ENCODE measurements at regions not wholly inside any gene's neighbourhood (a gene's known extent, or its start where the extent isn't known, plus 50 kb on each side); places are given as distances from the start of the nearest gene placed in this dataset.

DNA sequence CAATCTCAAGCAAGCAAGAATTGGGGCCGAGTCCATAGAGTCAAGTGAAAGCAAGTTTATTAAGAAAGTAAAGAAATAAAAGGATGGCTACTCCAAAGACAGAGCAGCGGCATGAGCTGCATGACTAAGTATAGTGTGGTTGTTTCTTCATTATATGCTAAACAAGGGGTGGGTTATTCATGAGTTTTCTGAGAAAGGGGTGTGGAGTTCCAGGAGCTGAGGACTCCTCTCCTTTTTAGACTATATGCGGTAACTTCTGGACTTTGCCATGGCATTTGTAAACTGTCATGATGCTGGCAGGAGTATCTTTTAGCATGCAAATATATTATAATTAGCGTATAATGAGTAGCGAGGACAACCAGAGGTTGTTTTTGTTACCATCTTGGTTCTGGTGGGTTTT lies 819.9 kb downstream of the KCNJ2 start:
- TF ChIP-seq, protein P1, sequence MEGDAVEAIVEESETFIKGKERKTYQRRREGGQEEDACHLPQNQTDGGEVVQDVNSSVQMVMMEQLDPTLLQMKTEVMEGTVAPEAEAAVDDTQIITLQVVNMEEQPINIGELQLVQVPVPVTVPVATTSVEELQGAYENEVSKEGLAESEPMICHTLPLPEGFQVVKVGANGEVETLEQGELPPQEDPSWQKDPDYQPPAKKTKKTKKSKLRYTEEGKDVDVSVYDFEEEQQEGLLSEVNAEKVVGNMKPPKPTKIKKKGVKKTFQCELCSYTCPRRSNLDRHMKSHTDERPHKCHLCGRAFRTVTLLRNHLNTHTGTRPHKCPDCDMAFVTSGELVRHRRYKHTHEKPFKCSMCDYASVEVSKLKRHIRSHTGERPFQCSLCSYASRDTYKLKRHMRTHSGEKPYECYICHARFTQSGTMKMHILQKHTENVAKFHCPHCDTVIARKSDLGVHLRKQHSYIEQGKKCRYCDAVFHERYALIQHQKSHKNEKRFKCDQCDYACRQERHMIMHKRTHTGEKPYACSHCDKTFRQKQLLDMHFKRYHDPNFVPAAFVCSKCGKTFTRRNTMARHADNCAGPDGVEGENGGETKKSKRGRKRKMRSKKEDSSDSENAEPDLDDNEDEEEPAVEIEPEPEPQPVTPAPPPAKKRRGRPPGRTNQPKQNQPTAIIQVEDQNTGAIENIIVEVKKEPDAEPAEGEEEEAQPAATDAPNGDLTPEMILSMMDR (IDR thresholded peaks at IDR 0.05; ENCODE audit: insufficient read depth, low read length) = no peak
- TF ChIP-seq POLR2AphosphoS5 (IDR thresholded peaks at IDR 0.05; ENCODE audit: low read depth) (no peak), SPI1 (IDR thresholded peaks at IDR 0.05; ENCODE audit: borderline replicate concordance, low read depth) (no peak), REST (IDR thresholded peaks at IDR 0.05; ENCODE audit: insufficient replicate concordance, low read depth) (no peak)

All from HL-60 (cell line).